ELR (cell line): ENCODE measurements at regions not wholly inside any gene's neighbourhood (a gene's known extent, or its start where the extent isn't known, plus 50 kb on each side); places are given as distances from the start of the nearest gene placed in this dataset.

Source experiments
- DNase-seq: peaks from one replicate; pipeline ENCODE4 v3.0.0-alpha.2; 2015; ENCODE audit warnings: low read depth

GRCh38 chr9:88734527-88734926 is 199.5 kb downstream of the NXNL2 start:
- DNase-seq = peak; percentile 6

GRCh38 chr9:88736136-88736637 is 201.2 kb downstream of the NXNL2 start:
- no peak for DNase-seq

- DNase-seq = no peak
Observed at GRCh38 chr9:88737031-88737430, 202.1 kb downstream of the NXNL2 start.

GRCh38 chr9:88737876-88738275 is 202.9 kb downstream of the NXNL2 start:
- no peak for DNase-seq

GRCh38 chr9:88738709-88739108 is 203.7 kb downstream of the NXNL2 start:
- no peak for DNase-seq

- DNase-seq = no peak
Observed at GRCh38 chr9:88739373-88739772, 204.4 kb downstream of the NXNL2 start.

- no peak for DNase-seq
Observed at GRCh38 chr9:88740844-88741243, 205.9 kb downstream of the NXNL2 start.

- peak; percentile 65 for DNase-seq
Observed at GRCh38 chr9:88741335-88741734, 206.4 kb downstream of the NXNL2 start.

GRCh38 chr9:88742483-88742882 is 207.5 kb downstream of the NXNL2 start:
- DNase-seq = peak; percentile 40

- DNase-seq = no peak
Observed at GRCh38 chr9:88742905-88743304, 207.9 kb downstream of the NXNL2 start.

- no peak for DNase-seq
Observed at GRCh38 chr9:88745276-88746001, 210.5 kb downstream of the NXNL2 start.

GRCh38 chr9:88746029-88746742 is 211.2 kb downstream of the NXNL2 start:
- DNase-seq = peak; percentile 85

GRCh38 chr9:88746743-88747398 is 211.9 kb downstream of the NXNL2 start:
- DNase-seq = peak; percentile 34

GRCh38 chr9:88747768-88748167 is 212.8 kb downstream of the NXNL2 start:
- peak; percentile 91 for DNase-seq

GRCh38 chr9:88748566-88749261 is 213.7 kb downstream of the NXNL2 start:
- DNase-seq = peak; percentile 45

- DNase-seq = peak; percentile 82
Observed at GRCh38 chr9:88749420-88749819, 214.4 kb downstream of the NXNL2 start.

GRCh38 chr9:88750832-88751360 is 215.9 kb downstream of the NXNL2 start:
- no peak for DNase-seq

GRCh38 chr9:88751781-88752180 is 216.8 kb downstream of the NXNL2 start:
- no peak for DNase-seq

- no peak for DNase-seq
Observed at GRCh38 chr9:88753691-88754367, 218.9 kb downstream of the NXNL2 start.

- DNase-seq = no peak
Observed at GRCh38 chr9:88754452-88754851, 219.5 kb downstream of the NXNL2 start.

GRCh38 chr9:88754886-88755285 is 219.9 kb downstream of the NXNL2 start:
- DNase-seq = no peak
